ENCODE measurements at regions not wholly inside any gene's neighbourhood (a gene's known extent, or its start where the extent isn't known, plus 50 kb on each side); places are given as distances from the start of the nearest gene placed in this dataset.

GRCh38 chr18:54532222-54532621 is 58.8 kb upstream of the DYNAP start:
- no peak for DNase-seq

GRCh38 chr18:54532962-54533361 is 58.1 kb upstream of the DYNAP start:
- DNase-seq = no peak
